Activated naive CD8-positive, alpha-beta T cell treated with anti-CD3 and anti-CD28 coated beads, Interleukin-2, amount 50 U/mL, for 24 hours (primary cell): ENCODE measurements at regions not wholly inside any gene's neighbourhood (a gene's known extent, or its start where the extent isn't known, plus 50 kb on each side); places are given as distances from the start of the nearest gene placed in this dataset.

ENCODE experiments used
- ATAC-seq: fragments of 150-1000 bp; cut with Tn5 transposase; one replicate; pipeline ENCODE4 v1.10.0; 2021
- DNase-seq: peaks from one replicate; pipeline ENCODE4 v3.0.0; 2021
- H3K27ac Mint-ChIP-seq: one replicate; pipeline ENCODE4 v1.8.0; 2021; ENCODE audit warnings: mild to moderate bottlenecking, mixed read lengths
- H3K27me3 Mint-ChIP-seq: one replicate; pipeline ENCODE4 v1.8.0; 2021; ENCODE audit warnings: mixed read lengths
- H3K36me3 Mint-ChIP-seq: one replicate; pipeline ENCODE4 v1.8.0; 2021; ENCODE audit warnings: low read depth, mixed read lengths
- H3K4me1 Mint-ChIP-seq: one replicate; pipeline ENCODE4 v1.8.0; 2021; ENCODE audit warnings: mixed read lengths
- H3K4me3 Mint-ChIP-seq: one replicate; pipeline ENCODE4 v1.8.0; 2021; ENCODE audit warnings: mild to moderate bottlenecking, moderate library complexity, mixed read lengths
- H3K9me3 Mint-ChIP-seq: one replicate; pipeline ENCODE4 v1.8.0; 2021; ENCODE audit warnings: mixed read lengths

DNA sequence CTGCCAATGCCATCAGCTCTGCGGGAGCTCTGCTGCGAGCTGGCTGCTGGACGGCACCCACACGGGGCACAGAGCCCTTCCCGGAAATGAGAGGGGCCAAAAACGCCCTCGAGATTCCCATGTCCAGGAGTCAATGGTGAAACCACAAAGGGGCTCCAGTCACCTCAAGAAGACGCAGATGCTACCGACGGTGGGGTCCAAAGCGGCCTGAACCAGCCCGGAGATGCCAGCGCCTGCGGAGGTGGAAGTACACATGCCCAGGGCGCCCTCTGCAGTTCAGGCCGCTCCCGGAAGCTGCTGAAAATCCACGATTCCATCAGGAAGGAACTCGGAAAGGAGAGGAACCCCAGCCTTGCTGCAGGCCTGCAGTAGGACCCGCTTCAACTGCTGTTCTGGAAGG lies 82.4 kb upstream of the SELENOP start:
- Mint-ChIP-seq H3K27ac (no peak overlapping the region), H3K4me3 (no peak overlapping the region), H3K27me3 (peaks cover 1% of the 10 kb centered on the region), H3K9me3 (no peaks in the 10 kb centered on the region), H3K36me3 (no peaks in the 10 kb centered on the region), H3K4me1 (no peaks in the 10 kb centered on the region)
- DNase-seq (no peak), ATAC-seq (no peak)

DNA sequence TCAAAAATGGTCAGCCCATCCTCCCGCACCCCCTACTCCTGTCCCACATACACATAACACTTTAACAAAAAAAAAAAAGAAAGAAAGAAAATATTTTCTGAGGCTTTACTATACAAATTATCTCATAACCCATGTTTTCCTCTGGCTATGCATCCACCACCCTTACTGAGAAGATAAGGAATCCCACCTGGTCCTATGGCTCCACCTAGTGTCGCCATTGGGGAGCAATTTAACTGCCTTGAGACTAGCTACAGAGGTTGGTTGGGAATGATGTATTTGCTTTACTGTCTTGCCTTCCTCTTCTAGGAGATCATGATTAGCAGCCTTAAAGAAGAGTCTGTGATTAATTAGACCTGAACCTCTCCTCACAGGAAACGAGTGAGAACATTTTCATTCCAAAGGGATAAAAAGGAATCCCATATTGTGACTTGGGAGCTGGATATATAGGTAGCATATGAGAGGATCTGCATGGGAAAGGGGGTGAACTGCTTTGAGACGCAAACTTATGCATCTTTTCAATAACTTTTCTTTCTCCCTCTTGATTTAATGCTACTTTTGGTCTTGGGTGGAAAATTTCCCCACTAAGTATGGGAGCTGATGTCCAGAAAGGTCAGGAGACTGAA lies 77.7 kb upstream of the SELENOP start:
- DNase-seq (peak; percentile 63), ATAC-seq (peak; percentile 95)
- Mint-ChIP-seq H3K4me1 (no peaks in the 10 kb centered on the region), H3K4me3 (no peak overlapping the region), H3K27me3 (peaks cover 3% of the 10 kb centered on the region), H3K27ac (no peak overlapping the region), H3K36me3 (no peaks in the 10 kb centered on the region), H3K9me3 (no peaks in the 10 kb centered on the region)

DNA sequence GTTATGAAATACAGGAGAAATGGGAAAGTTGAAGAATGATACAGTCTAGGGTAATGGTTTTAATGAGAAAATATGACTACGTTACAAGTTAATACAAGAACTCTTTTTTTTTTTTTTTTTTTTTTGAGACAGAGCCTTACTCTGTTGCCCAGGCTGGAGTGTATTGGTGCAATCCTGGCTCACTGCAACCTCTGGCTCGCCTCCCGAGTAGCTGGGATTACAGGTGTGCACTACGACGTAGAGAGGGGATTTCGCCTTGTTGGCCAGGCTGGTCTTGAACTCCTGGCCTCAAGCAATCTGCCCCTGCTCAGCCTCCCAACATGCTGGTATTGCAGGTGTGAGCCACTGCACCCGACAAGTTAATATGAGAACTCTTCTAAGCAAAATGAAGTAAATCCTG lies 77.1 kb upstream of the SELENOP start:
- H3K9me3 Mint-ChIP-seq: no peaks in the 10 kb centered on the region
- H3K27me3 Mint-ChIP-seq: peaks cover 3% of the 10 kb centered on the region
- no peak overlapping the region for H3K4me3 Mint-ChIP-seq
- no peaks in the 10 kb centered on the region for H3K36me3 Mint-ChIP-seq
- H3K27ac Mint-ChIP-seq: no peak overlapping the region
- ATAC-seq (no peak), DNase-seq (no peak)
- H3K4me1 Mint-ChIP-seq: no peaks in the 10 kb centered on the region

DNA sequence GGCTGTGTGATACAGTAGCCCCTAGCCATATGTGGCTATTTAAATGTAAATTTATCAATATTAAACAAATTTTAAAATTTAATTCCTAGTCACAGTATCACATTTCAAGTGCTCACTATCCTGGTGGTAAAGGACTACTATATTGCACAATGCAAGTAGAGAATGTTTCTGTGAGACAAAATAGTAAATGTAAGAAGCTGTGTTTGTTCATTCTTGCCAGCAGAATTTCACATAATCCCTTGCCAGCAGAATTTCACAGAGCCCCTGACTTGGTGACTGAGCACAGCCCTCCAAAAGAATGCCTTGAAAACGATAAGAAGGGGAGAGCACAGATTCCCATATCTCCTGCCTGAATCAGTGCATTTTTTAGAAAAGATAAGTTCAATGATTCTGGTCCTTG lies 75.9 kb upstream of the SELENOP start:
- H3K4me3 Mint-ChIP-seq: no peak overlapping the region
- H3K4me1 Mint-ChIP-seq: no peaks in the 10 kb centered on the region
- ATAC-seq (no peak), DNase-seq (no peak)
- peaks cover 3% of the 10 kb centered on the region for H3K27me3 Mint-ChIP-seq
- H3K9me3 Mint-ChIP-seq: no peaks in the 10 kb centered on the region
- no peaks in the 10 kb centered on the region for H3K36me3 Mint-ChIP-seq
- H3K27ac Mint-ChIP-seq: no peak overlapping the region

DNA sequence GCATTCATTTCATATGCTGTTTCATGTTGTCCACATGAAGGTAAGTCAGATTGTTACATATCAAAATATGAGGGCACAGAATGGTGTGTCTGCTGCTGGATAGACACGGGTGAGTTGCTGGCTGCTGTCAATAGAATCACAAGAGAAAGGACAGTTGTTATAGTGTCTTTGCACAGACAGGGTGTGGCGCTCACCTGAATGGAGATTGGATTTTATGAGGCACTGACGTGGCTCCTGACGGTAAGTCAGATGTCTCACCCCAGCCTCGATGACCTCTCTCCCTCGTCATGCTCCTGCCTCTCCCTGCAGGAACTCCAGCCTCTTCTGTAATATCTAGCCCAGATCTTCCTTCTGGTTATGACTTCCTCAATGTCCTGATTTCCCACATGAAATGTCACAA lies 75.4 kb upstream of the SELENOP start:
- no peak for ATAC-seq
- Mint-ChIP-seq H3K9me3 (no peaks in the 10 kb centered on the region), H3K27ac (no peak overlapping the region), H3K4me1 (no peaks in the 10 kb centered on the region), H3K4me3 (no peak overlapping the region), H3K36me3 (no peaks in the 10 kb centered on the region), H3K27me3 (peaks cover 3% of the 10 kb centered on the region)
- no peak for DNase-seq

DNA sequence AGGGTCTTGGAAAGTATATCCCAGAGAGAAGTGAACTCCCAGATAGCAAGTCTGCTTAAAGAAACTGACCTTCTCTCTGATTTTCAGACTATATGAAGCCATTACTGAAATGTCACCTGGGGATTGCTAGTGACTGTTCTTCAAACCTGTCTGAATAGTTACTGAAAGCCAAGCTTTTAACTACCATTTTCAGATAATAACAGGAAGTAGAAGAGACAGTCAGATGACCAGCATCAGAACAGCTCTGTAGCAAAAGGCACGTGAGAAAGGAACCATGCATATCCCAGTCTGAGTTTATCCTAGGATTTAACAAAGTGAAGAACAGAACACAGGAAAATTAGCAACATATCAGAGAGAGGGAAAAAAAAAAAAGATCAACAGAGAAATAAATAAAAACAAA lies 74.9 kb upstream of the SELENOP start:
- Mint-ChIP-seq H3K4me3 (no peak overlapping the region), H3K27me3 (peaks cover 3% of the 10 kb centered on the region), H3K36me3 (no peaks in the 10 kb centered on the region), H3K4me1 (no peaks in the 10 kb centered on the region), H3K9me3 (no peaks in the 10 kb centered on the region), H3K27ac (no peak overlapping the region)
- ATAC-seq (no peak), DNase-seq (no peak)

DNA sequence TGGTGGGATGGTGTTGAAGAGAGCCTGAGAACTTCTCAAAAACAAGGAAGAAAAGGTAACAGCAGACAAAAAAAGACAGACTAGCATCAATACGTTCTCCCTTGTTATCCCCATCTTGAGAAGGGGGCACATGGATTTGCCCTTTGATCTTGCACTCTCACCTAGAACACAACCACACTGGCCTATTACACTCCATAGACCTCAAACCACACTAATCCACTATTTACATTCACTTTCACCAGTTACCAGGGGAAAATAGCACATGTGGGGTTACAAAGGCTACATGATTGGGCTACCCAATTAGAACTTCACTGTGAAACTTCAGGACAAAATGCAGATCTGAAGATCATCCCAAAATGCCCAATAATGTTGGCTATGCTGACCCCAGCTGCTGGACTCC lies 72.6 kb upstream of the SELENOP start:
- H3K4me1 Mint-ChIP-seq: no peaks in the 10 kb centered on the region
- H3K4me3 Mint-ChIP-seq: no peak overlapping the region
- H3K27me3 Mint-ChIP-seq: peaks cover 2% of the 10 kb centered on the region
- no peak overlapping the region for H3K27ac Mint-ChIP-seq
- no peak for ATAC-seq
- DNase-seq: no peak
- no peaks in the 10 kb centered on the region for H3K36me3 Mint-ChIP-seq
- no peaks in the 10 kb centered on the region for H3K9me3 Mint-ChIP-seq

DNA sequence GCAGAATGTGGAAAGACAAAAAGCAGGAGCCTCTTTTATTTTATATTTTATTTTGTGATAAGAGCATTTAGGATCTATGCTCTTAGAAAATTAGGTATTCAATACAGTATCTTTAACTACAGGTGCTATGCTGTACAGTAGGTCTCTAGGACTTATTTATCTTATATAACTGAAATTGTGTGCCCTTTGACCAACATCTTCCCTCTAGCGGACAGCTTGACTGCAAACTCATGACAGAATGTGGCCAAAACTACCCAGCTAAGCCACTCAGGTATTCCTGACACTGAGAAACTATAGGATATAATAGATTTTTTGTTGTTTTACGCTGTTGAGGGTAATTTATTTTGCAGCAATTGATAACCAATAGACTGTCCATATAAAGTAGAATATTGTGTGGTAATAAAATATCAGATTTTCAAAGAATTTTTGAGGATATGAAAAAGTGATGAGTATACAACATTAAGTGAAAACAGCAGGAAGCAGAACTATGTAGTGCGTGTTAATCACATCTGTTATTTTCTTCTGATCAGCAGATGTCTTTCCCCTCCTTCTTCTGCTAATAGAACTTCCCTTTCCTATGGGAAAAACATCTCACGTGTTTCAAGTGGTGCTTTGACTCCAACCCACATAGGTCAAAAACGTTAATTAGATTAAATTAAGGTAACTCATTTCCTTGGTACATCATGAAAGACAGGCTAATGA lies 69.9 kb upstream of the SELENOP start:
- no peak for ATAC-seq
- no peaks in the 10 kb centered on the region for H3K36me3 Mint-ChIP-seq
- no peaks in the 10 kb centered on the region for H3K9me3 Mint-ChIP-seq
- no peak for DNase-seq
- H3K4me1 Mint-ChIP-seq: peaks cover 1% of the 10 kb centered on the region
- H3K27ac Mint-ChIP-seq: no peak overlapping the region
- H3K4me3 Mint-ChIP-seq: no peak overlapping the region
- H3K27me3 Mint-ChIP-seq: no peaks in the 10 kb centered on the region

DNA sequence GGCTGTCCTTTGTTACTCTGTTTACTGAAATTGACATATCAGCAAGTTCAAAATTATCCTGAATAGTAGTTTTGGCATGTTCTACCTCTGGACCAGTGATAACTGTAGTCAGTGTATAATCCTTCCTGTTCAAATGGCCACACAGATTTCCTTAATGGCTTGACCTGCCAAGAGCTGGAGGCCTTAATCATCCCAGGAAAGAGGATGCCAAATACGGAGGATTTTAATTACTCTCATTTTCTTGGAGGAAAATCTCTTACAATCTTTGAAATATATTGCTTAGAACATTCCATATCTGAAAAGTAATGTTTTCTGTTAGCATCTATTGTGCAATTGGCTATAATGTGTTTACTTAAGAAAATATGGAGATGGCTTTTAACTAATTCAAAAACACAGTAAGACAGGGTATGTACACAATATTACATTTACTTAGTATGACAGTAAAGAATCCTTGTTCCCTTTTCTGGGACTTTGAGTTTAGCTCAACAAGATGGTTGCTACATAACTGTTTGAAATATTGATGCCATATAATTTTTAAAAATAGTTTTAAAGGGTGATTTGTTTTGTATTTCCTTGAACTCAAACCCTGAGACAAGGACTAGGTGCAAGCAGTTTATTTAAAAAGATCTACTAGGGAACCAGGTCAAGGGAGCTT lies 68.9 kb upstream of the SELENOP start:
- Mint-ChIP-seq H3K9me3 (no peaks in the 10 kb centered on the region), H3K4me3 (no peak overlapping the region), H3K27ac (no peak overlapping the region), H3K27me3 (no peaks in the 10 kb centered on the region), H3K4me1 (peaks cover 7% of the 10 kb centered on the region), H3K36me3 (no peaks in the 10 kb centered on the region)
- ATAC-seq: no peak
- DNase-seq: no peak

DNA sequence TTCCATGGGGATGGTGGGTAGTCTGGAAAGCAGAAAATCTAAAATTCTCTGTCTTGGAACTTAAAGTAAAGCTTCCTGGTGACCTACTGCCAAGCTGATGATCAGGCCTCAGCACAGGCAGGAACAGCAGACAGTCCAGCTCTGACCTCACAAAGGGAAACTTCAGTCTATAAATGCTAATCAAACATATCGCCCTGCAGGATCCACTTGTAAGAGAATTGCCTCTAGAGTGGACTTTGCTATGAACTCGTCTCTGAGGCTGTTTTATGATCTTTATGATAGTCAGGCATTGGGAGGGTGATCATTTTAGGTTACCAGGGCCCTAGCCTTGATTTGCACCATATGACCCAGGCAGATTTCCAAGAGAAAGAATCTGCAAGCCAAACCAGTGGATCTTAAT lies 67.6 kb upstream of the SELENOP start:
- Mint-ChIP-seq H3K9me3 (no peaks in the 10 kb centered on the region), H3K36me3 (no peaks in the 10 kb centered on the region), H3K27ac (no peak overlapping the region), H3K27me3 (no peaks in the 10 kb centered on the region), H3K4me3 (no peak overlapping the region), H3K4me1 (peaks cover 9% of the 10 kb centered on the region)
- no peak for DNase-seq
- no peak for ATAC-seq

DNA sequence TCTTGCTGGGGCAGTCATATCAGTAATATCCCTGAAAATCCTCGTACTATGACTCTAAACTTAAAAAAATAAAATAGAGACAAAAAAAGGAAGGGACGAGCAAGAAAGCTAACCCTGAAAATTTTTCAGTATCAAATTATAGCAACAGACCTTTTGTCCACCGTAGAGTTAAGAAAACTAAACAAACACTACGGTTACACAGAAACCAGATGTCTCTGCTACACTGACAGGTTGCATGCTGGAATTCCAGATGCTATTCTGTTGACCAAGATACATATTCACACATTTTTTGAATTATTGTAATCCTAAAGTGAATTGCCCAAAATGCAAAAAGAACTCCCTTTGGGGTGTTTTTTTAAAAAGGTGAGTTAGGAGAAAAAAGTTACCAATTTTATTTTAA lies 66.9 kb upstream of the SELENOP start:
- Mint-ChIP-seq H3K27me3 (no peaks in the 10 kb centered on the region), H3K9me3 (no peaks in the 10 kb centered on the region), H3K27ac (no peak overlapping the region), H3K4me3 (no peak overlapping the region), H3K4me1 (peaks cover 9% of the 10 kb centered on the region), H3K36me3 (no peaks in the 10 kb centered on the region)
- DNase-seq (no peak), ATAC-seq (no peak)

DNA sequence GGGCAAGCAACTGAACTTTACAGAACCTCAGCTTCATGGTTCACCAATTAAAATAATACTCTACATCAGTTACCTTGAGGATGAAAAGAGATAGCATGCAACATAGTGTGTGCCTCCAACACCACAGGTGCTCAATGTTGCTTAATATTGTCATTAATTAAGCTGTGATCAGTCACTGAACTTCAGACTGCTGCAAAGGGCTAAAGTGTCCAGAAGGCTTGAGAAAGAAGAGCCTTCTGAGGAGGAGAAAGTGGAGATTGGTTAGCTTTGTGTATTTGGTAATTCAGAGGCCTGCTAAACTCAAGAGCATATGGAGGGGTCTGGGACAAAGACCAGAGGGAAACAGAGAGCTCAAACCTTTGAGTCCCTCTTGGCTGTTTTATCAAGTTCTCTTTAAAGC lies 66.3 kb upstream of the SELENOP start:
- no peaks in the 10 kb centered on the region for H3K27me3 Mint-ChIP-seq
- DNase-seq (no peak), ATAC-seq (no peak)
- no peaks in the 10 kb centered on the region for H3K36me3 Mint-ChIP-seq
- H3K4me1 Mint-ChIP-seq: peaks cover 9% of the 10 kb centered on the region
- H3K4me3 Mint-ChIP-seq: no peak overlapping the region
- H3K9me3 Mint-ChIP-seq: no peaks in the 10 kb centered on the region
- H3K27ac Mint-ChIP-seq: no peak overlapping the region

DNA sequence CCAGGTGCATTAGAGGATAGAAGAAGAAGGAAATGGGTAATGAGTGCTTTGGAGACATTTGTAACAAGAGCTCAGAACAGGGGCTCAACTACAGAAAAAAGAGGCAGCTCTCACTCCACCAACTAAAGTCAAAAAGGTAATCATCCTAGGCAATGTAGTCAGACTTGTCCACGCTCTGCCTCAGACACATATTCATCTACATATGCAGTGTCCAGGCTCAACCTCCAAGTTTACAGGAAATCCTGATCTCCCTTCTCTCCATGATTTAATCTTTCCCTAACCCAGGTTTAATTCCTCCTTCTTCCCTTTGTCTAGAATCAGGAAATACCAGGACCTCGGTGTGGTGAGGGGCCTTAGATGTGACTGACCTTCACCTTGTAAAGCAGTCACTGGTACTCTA lies 65.7 kb upstream of the SELENOP start:
- H3K27ac Mint-ChIP-seq: no peak overlapping the region
- ATAC-seq (no peak), DNase-seq (no peak)
- no peaks in the 10 kb centered on the region for H3K27me3 Mint-ChIP-seq
- no peaks in the 10 kb centered on the region for H3K36me3 Mint-ChIP-seq
- no peaks in the 10 kb centered on the region for H3K9me3 Mint-ChIP-seq
- H3K4me3 Mint-ChIP-seq: no peak overlapping the region
- peaks cover 9% of the 10 kb centered on the region for H3K4me1 Mint-ChIP-seq

DNA sequence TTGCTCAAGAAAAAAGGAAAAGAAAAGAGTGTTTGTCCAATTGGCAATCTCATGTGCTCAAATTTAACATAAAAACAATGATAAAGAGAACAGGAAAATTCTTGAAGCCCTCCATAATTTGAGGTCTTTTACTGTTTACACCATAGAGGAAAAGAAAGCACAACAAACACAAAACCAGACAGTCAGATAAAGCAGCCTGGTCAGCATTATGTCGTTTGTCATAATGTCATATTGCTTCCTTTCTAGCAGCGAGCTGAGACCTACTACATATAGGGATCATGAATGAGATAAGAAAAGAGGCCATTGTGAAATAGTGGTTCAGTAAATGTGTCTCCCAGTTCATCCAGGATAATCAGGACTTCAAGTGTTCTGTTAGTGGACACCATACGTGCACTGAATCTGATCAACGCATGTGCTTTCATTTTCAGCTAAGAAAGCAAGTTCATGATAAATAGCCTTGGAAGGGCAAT lies 64.7 kb upstream of the SELENOP start:
- no peak overlapping the region for H3K4me3 Mint-ChIP-seq
- ATAC-seq (no peak), DNase-seq (no peak)
- H3K4me1 Mint-ChIP-seq: peaks cover 9% of the 10 kb centered on the region
- H3K27ac Mint-ChIP-seq: no peak overlapping the region
- H3K9me3 Mint-ChIP-seq: no peaks in the 10 kb centered on the region
- H3K27me3 Mint-ChIP-seq: no peaks in the 10 kb centered on the region
- H3K36me3 Mint-ChIP-seq: no peaks in the 10 kb centered on the region

DNA sequence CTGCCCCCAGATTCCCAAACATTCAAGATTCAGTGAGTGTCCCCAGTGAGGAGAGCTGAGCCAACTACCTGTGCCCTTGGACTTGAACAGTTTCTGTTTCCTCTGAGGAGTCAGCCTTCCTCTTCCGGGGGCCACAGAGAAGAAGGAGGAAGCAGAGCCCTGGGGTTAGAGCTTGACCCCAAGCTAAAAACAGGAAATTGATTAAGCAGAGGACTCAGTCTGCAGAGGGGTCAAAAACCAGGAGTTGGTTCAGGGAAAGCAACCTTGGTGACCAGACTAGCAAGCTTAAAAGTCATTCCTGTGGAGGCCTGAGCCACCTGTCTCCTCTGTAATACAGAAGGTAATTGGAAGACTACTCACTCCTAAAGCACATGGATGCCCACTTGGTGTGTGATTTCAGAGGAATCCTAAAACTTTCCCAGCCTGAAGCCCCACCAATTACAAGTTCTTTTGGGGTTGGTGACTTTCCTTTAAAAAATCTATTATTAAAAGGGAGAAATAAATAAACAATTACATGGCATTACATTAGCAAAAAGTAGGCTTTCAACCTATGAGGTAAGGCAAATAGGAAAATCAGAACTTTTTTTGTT lies 64.2 kb upstream of the SELENOP start:
- no peaks in the 10 kb centered on the region for H3K9me3 Mint-ChIP-seq
- no peaks in the 10 kb centered on the region for H3K36me3 Mint-ChIP-seq
- no peaks in the 10 kb centered on the region for H3K27me3 Mint-ChIP-seq
- no peak for ATAC-seq
- no peak for DNase-seq
- peaks cover 9% of the 10 kb centered on the region for H3K4me1 Mint-ChIP-seq
- H3K27ac Mint-ChIP-seq: no peak overlapping the region
- no peak overlapping the region for H3K4me3 Mint-ChIP-seq
